GM21528 (cell line): ENCODE measurements at regions not wholly inside any gene's neighbourhood (a gene's known extent, or its start where the extent isn't known, plus 50 kb on each side); places are given as distances from the start of the nearest gene placed in this dataset.
"Not testable (repeated sequence)": the region's sequence is repeated elsewhere in the genome, so short reads cannot be mapped to it uniquely, and the experiment has no call there.

Source experiments
- ATAC-seq: cut with Tn5 transposase; IDR thresholded peaks from one replicate; pipeline ENCODE4 v1.9.1; 2021; ENCODE audit warnings: mild to moderate bottlenecking, moderate library complexity; ENCODE audit not compliant: unreplicated experiment, low FRiP score

DNA sequence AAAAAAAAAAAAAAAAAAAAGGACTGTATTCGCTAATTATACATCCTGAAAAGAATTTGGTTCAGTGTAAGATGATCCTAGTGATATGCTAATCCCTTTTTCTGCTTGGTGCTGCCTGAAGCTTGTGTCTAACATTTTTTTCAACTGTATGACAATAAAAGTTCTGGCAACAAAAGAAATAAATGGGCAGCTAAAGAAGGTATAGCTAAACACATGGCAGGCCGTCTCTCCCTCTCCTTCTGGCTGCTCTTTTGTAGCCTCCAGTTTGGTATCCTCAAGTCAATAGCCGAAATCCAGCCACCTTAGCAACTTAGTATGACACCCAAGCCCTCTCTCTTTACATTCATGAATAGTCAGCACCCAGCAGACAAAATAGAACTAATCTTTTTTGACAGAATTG lies 198.3 kb upstream of the OTX2 start:
- ATAC-seq: no peak

DNA sequence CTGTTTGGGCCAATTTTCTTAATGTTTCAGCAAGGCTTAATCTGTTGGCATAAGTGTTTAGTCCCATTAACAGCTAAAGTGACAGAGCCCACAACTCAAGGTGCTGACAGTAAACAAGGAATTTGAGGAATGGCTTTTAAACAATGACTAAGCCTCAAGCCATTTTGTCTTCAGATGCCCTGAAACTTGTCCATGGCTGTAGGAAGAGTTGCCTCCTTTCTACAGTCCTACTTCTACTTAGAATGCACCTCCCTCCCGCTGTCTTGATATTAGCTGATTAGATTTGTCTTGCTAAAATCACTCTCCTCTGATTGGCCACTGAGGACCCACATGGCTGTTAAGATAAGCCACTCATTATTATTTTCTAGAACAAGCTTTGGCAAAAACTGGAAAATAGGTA lies 188.4 kb upstream of the OTX2 start:
- ATAC-seq: no peak

DNA sequence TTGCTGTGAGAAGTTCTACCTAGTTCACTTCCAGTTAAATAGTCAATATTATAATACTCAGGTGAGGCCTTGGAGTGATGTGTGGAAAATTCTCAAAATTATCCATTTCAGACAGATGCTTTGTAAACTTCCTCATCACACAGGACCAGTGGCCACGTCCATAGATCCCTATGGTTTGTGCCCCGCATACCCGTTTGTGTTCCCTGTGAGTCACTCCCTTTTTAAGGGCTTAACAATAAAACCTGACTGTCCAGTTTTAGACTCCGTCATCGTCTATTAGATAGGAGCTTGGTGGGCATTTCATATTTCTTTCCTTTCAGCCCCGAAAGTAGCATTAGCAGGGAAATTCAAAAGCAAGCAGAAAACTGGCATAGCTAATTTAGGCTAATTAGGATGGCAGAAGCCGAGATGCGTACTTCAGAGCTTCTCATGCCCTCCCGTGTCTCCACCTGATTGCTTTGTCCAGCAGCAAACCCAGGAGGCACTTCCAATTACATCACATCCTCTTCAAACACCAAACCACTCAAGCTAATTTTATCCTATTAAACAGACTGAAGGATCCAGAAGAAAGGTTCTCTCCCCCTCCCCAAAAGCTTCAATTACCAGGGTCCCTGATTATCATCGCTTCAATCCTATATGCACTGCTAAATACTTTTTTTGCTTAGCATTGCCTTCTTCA lies 186.6 kb upstream of the OTX2 start:
- no peak for ATAC-seq

DNA sequence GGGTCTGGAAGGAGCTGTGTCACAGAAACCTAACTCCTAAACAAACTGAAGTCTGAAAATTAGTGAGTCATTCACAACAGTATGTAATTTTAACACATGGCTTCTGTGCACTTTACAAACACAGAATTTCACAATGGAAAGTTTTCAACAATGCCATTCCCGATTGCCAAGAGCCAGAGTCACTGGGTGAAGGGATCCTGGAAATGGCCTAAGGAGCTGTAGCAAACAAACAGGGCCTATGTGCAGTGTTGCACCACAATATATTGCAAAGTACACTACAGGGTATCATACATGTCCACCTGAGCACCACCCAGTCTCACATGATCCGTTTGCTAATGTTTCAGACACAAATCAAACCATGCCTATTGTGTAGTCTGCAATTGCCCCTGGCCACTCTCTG lies 184.7 kb upstream of the OTX2 start:
- ATAC-seq: no peak

DNA sequence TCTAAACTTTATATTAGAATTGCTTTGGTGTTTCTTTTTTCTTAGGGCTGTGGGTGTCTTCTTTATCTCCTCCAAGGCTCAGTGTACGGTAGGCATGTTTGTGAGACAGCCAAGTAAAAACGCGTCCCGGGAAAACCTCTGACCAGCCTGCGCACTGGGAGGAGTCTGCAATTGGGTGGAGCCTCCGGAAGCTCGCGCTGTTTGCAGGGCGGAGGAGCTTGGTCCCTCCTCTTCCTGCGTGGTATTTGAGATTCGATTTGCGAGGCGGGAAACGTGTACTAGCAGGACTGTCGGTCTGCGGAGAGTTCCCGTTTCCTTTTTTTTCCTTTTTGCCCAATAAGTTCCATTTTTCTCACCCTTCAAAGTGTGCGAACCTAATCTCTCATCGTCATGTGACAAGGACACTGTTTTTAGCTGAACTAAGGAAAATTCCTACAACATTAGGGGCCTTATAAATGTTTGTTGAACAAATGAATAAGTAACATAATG lies 182.1 kb upstream of the OTX2 start:
- ATAC-seq: no peak

DNA sequence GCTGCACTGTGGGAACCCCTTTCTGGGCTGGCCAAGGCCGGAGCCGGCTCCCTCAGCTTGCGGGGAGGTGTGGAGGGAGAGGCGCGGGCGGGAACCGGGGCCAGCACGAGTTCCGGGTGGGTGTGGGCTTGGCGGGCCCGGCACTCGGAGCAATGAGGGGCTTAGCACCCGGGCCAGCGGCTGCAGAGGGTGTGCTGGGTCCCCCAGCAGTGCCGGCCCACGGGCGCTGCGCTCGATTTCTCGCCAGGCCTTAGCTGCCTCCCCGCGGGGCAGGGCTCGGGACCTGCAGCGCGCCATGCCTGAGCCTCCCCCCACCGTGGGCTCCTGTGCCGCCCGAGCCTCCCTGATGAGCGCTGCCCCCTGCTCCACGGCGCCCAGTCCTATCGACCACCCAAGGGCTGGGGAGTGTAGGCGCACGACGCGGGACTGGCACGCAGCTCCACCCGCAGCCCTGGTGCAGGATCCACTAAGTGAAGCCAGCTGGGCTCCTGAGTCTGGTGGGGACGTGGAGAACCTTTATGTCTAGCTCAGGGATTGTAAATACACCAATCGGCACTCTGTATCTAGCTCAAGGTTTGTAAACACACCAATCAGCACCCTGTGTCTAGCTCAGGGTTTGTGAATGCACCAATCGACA lies 180.8 kb upstream of the OTX2 start:
- ATAC-seq: not testable (repeated sequence)

DNA sequence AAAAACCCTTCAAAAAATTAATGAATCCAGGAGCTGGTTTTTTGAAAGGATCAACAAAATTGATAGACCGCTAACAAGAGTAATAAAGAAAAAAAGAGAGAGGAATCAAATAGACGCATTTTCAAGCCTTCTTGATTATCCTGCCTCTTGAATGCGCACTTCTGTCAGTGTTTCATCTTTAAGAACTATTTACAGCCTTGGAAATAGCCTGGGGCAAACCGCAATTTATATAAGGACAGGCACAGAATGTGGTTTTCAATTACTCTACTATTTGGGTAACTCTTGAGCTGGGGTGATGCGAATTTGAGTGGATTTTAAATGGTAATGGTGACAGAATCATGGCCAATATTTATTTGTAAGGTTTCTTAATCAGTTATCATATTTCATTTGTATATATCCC lies 179.1 kb upstream of the OTX2 start:
- no peak for ATAC-seq

DNA sequence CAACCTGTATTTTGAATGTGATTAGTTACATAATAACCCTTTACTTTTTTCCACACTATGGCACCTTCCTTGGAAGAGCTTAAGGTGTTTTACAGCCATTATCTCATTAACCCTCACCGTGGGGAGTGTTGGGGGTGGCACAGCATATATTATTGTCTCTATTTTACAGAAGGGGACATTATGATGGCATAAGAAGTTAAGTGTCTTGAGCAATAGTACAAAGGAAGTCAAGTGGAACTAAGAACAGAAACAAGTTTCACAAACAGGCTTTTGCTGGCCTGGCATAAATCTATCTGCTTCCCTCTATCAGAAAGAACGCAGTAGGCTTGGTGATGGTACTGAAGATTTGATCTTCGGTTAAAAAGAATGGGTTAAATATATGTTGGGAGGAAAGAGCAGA lies 169.7 kb upstream of the OTX2 start:
- no peak for ATAC-seq

DNA sequence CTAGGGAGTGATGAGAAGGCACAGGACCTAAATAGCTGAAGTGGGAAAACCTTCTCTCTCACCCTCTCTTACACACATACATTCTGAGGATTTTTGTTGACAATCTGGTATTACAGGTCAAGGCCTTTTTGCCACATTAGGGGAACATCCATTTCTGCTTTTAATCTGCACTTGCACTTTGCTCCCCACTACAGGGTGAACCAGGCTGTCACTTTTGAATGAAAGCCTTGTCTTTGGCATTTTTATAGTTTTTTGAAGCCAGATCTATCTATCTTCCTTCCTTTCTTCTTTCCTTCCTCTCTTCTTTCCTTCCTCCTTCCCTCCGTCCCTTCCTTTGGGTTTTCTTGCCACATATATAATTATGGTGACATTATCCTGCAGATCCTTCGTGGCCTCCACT lies 165.9 kb upstream of the OTX2 start:
- no peak for ATAC-seq

DNA sequence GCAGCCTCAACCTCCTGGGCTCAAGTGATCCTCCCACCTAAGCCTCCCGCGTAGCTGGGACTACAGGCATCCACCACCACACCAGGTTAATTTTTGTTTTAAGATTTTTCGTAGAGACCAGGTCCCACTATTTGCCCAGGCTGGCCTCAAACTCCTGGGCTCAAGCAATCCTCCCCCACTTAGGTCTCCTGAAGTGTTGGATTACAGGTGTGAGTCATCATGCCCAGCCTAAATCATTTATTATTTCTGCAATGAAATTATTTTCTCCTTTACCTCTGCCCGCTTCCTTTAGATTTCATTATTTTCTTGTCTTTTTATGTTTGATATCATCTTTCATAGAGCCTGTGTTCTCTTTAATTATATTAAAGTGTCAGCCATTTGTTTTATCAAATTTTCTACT lies 165.2 kb upstream of the OTX2 start:
- no peak for ATAC-seq

DNA sequence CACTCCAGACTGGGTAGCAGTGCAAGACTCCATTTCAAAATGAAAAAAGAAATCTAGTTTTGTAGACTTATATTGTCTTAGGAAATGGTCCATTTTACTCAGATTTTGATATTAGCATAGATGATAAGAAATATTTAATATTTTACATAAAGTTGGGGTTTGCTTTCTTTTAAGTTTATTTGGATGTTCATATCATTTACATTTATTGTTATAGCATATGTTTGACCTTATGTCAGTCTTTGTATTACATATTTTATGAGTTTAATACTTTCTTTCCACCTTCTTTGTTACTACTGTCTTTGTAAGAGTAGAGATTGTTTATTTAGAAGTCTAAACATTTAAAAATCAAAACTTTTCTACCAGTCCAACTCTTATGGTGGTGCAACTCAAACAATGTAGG lies 162.7 kb upstream of the OTX2 start:
- ATAC-seq: no peak

DNA sequence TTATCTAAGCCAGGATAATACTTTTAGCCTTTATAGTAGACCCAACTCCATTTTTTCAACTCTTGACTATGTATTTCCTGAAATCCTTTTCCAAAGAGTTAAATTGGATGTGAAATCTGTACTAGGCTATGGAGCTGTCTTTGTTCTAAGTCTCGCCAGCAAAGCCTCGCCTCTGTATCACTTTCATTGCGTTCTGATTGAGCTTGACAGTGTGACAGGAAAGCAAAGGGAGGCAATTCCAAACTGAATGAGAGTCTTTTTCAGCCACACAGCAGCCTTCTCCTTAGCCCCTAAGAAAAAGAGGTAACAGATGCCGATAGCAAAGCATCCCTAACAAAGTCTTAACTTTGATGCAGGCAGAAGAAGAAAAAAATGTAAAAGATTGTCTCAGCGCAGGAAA lies 154.6 kb upstream of the OTX2 start:
- ATAC-seq: no peak

DNA sequence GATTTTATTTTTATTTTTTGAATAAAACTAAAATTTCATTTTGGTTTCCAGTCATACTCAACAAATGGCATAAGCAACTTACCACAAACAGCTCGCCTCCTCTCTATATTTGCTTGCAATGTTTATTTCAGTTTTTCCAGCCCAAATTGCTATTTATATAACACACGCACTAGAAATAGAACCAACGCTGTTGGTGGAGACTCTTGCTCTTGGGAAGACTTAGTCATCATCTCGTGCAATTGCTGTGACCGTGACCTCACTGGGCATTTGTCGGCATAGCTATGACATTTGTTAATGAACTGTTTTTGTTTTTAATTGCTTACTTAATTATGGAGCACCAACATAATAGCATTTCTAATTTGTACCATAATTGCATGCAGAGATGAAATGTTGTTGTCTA lies 153.1 kb upstream of the OTX2 start:
- ATAC-seq: no peak

DNA sequence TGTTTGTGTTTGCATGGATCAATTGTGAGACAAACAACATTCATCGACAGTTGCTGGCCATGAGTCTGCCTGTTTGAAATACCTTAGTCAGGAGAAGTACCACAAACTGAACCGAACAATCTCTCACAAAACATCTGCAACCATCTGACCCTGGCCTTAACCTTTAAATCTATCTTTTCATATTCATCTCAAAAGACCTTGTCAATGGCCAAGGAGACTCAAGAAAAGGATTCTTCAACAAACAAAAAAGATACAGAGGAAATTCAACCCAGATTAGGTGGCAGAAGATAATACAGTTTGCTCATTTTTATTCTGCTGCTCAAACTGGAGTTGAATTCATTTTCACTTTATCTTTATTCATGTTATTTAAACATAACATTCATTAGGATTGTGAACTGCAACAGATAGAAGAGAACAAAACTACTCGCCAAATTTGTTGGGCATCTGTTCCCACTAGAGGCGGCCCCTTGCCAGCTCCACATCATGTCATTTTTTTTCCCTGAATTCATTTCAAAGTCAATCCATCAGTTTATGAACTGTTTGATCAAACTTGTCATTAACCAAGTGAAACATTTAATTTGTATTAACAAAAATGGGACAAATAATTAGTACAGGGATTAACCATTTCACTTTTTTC lies 152.3 kb upstream of the OTX2 start:
- no peak for ATAC-seq

DNA sequence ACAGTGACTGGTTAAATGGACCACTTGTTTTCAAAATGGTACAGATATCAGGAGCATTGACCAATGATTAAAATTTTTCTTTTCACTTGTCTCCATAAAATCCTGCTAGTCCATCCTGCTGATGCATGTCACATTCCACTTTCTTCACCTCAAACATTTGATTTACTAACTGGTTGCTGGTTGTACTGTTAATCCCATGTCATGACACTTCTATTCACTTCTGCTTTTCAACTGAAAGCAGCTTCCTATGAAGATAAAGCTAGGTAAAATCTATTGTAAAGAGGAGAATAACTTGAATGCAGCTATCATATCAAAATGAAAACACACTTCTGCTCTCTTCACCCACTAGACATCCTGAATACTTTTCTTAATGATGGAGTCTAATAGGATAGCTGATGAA lies 149.6 kb upstream of the OTX2 start:
- no peak for ATAC-seq

DNA sequence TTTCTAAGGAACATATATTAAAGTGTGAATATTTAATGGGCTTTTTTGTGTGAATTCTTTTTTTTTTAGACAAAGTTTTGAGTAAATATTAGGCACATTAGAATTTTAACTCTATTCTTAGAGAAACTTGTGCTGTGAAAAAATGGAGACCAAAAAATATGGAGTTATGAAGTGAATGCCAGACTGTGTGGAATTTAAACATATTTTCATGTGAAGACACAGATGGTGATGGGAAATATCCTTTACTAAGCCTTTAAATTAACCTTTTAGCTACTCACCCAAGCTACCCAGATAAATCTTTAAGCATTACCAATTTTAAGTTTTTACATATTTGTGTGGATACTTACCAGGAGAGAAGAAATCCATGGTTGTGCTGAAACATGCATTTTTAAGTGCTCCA lies 148.8 kb upstream of the OTX2 start:
- ATAC-seq: no peak

DNA sequence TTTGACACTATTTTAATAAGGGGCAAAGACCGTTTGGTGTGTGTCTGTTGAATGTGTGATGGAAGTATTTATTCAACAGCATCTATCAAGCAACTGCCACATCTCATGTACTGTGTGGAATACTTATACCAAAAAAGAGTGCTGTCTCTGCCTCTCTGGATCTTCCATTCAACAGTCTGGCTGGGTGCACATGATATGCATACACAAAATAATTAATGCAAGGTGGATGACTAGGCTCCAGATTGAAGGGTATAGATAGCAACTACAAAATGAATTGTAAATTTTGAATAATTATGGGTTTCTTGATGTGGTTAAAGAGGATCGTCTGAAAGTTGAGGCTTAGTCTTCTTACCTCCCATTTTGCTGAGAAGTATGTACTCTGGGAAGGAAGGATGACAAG lies 145.9 kb upstream of the OTX2 start:
- ATAC-seq: no peak

DNA sequence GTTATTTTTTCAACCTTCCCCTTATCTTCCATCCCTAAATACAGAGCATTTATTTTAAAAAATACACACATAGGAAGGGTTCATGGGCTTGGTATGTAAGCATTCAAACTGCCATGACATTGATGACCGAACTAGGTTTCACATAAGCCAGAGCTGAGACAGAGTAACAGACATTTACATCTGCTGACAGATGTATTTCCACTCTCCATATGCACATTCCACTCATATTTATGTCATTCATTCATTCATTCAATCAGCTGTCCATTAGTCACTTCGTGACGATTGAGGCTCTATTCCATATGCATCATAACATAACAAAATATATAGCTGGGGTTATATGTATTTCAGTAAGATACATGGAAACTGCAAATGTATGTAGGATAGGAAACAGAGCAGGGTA lies 145.5 kb upstream of the OTX2 start:
- no peak for ATAC-seq

DNA sequence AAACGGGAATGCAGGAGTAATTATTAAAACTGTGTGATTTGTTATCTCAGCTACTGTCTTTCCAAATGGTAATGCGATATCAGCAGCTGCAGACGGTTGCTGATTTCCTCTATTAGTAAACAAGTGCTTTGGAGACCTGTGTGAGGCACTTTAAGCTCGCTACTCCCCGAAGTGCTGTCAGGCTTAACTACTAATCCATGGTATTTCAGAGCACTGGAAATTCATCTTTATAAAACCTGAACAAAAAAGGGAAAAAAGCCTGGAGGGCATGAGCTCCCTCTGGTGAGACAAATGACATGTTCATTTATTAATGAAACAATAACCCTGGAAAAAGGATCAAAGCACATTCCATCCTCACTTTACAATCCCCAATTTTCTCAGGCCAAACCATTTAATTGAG lies 143.6 kb upstream of the OTX2 start:
- no peak for ATAC-seq

DNA sequence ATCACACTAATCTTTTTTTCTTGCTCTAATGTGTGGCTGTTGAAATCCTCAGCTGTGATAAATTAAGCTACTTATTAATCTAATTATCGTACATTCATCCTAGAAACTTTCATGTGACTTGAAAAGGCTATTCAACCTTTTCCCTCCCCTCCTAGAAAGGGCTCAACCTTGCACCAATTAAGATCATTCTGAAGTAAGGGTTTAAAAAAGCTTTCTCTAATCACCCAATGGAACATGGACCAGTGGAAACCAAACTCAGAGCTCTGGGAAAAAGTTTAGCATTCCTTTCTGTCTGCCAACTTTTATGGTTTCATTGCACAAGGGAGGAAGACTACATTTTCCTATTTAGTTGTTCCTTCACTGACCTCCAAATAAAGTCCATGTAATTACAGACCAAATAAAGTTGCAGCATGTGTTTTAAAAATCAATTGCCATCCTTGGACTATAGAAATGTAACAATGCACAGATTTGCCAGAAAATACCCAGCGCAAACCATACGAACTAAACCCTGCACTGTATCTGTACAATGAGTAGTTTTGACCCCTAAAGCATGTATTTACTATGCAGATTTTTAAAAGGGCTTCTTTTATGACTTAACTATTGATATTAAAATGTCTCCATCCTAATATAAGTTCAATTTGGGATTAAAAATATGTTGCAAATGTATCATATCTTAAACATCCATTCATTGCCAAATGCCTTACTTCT lies 142.6 kb upstream of the OTX2 start:
- no peak for ATAC-seq

DNA sequence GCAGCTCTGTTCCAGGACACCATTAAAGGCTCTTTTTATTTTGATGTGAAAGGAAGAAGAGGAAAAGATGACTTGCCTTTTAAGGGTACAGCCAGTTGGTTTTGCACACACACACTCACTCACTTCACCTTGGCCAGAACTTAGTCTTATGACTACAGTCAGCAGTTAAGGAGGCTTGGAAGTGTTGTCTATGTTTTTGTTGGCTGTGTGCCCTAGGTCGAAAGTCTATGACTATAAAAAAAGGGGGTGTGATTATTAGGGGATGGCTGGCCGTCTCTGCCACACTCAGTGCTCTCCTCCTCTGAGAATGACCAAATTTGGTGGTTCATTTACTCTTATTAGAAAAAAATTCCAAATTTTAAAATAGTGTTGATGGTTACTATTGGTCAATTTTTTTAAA lies 139.5 kb upstream of the OTX2 start:
- no peak for ATAC-seq
